ENCODE measurements at regions not wholly inside any gene's neighbourhood (a gene's known extent, or its start where the extent isn't known, plus 50 kb on each side); places are given as distances from the start of the nearest gene placed in this dataset.
"Not testable (repeated sequence)": the region's sequence is repeated elsewhere in the genome, so short reads cannot be mapped to it uniquely, and the experiment has no call there.

GRCh38 chr1:60503266-60503925, 429.8 kb upstream of the C1orf87 start:
- DNase-seq, result no peak

- no peak for DNase-seq
Observed at GRCh38 chr1:60502506-60502905, 428.9 kb upstream of the C1orf87 start.

GRCh38 chr1:60489916-60490480, 416.4 kb upstream of the C1orf87 start:
- not testable (repeated sequence) for DNase-seq

- no peak for DNase-seq
Observed at GRCh38 chr1:60488847-60489246, 415.3 kb upstream of the C1orf87 start.

- DNase-seq, result no peak
Observed at GRCh38 chr1:60487565-60488345, 414.2 kb upstream of the C1orf87 start.

- no peak for DNase-seq
Observed at GRCh38 chr1:60483509-60483908, 409.9 kb upstream of the C1orf87 start.

- DNase-seq, result peak; percentile 40
Observed at GRCh38 chr1:60470246-60470645, 396.7 kb upstream of the C1orf87 start.

- no peak for DNase-seq
Observed at GRCh38 chr1:60463786-60464185, 390.2 kb upstream of the C1orf87 start.

GRCh38 chr1:60463146-60463545, 389.6 kb upstream of the C1orf87 start:
- DNase-seq, result no peak

- no peak for DNase-seq
Observed at GRCh38 chr1:60461925-60462595, 388.5 kb upstream of the C1orf87 start.

GRCh38 chr1:60458111-60458510, 384.5 kb upstream of the C1orf87 start:
- DNase-seq, result no peak

GRCh38 chr1:60449876-60450275, 376.3 kb upstream of the C1orf87 start:
- DNase-seq, result no peak

- DNase-seq, result no peak
Observed at GRCh38 chr1:60448850-60449249, 375.3 kb upstream of the C1orf87 start.

- DNase-seq, result no peak
Observed at GRCh38 chr1:60444680-60445079, 371.1 kb upstream of the C1orf87 start.

- DNase-seq, result no peak
Observed at GRCh38 chr1:60436186-60436585, 362.6 kb upstream of the C1orf87 start.

- DNase-seq, result no peak
Observed at GRCh38 chr1:60431593-60431992, 358.0 kb upstream of the C1orf87 start.

GRCh38 chr1:60430375-60430774, 356.8 kb upstream of the C1orf87 start:
- no peak for DNase-seq

GRCh38 chr1:60428127-60428526, 354.6 kb upstream of the C1orf87 start:
- no peak for DNase-seq

GRCh38 chr1:60427701-60428100, 354.1 kb upstream of the C1orf87 start:
- no peak for DNase-seq

- DNase-seq, result peak; percentile 16
Observed at GRCh38 chr1:60427194-60427593, 353.6 kb upstream of the C1orf87 start.

- DNase-seq, result no peak
Observed at GRCh38 chr1:60425528-60425927, 352.0 kb upstream of the C1orf87 start.

- no peak for DNase-seq
Observed at GRCh38 chr1:60423146-60423780, 349.7 kb upstream of the C1orf87 start.

- no peak for DNase-seq
Observed at GRCh38 chr1:60421965-60422364, 348.4 kb upstream of the C1orf87 start.
